Stimulated activated CD4-positive, alpha-beta T cell treated with anti-CD3 and anti-CD28 coated beads, Interleukin-12 subunit alpha, Interleukin-12 subunit beta, amount 100 ng/mL, for 48 hours (primary cell): ENCODE measurements at regions not wholly inside any gene's neighbourhood (a gene's known extent, or its start where the extent isn't known, plus 50 kb on each side); places are given as distances from the start of the nearest gene placed in this dataset.

Experiments used
- DNase-seq, 3 donors: peaks; one replicate each; pipeline ENCODE4 v3.0.0-alpha.2; 2020; ENCODE audit warnings: low read depth in 2 of 3, low spot score in 1 of 3

DNA sequence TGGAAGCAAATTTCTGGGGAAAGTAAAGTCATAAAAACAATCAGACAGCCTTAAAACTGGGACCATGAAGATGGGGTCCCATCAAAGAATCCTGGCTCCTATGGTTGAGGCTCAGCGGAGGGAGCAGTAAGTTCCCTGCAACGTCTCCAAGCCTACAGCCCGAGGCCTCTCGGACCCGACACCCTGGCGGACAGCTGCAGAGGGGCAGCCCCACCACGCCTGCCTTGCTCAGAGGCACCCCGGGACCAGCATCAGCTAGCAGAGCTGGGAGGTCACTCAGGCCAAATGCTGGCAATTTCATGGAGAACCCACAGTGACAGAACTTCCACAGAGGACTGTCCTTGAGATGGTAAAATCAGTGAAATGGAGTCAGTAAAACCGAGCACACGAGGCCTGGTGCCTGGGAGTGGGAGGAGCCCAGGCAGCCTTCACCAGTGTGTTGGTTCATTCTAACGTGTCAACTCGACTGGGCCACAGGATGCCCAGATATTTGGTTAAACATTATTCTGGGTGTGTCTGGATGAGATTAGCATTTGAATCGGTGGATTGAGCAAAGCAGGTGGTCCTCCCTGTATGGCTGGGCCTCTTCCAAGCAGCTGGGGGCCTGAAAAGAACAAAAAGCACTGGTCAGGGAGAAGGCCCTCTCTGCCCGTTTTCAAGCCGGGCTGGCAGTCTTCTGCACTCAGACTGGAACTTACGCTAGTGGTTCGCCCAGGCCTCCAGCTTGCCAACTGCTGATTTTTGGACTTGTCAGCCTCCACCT lies 96.2 kb upstream of the INSIG1 start:
- no peak for DNase-seq

GRCh38 chr7:155202106-155202871 lies 95.4 kb upstream of the INSIG1 start:
- DNase-seq: no peak

GRCh38 chr7:155203059-155203881 lies 94.4 kb upstream of the INSIG1 start:
- no peak for DNase-seq

GRCh38 chr7:155203882-155204691 lies 93.6 kb upstream of the INSIG1 start:
- no peak for DNase-seq

DNA sequence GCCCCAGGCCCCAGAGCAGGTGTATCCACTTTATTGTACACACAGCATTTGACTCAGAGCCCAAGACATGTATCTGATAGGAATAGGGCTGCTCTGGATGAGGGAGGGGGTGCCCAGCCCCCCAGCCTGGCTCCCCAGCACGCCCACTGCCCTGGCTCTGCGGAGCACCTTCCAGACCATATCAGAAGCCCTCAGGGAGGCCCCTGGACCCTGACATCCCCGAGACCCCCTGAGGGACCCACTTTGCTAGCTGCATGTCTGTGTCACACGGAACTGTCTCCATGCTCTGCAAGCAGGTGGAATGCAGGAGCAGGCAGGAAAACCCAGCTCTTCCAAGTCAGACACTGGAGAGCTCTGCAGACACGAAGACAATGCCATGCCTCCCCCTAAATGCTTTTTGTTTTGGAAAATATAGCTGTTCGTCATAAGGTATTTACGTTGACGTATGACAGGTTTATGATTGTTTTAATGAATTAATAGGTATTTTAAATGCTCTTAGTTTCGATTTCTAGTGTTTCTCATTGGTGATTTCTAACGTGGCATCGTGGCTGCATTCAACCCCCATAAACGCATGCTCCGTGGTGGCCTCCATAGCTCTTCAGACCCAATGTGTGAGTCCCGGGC lies 92.8 kb upstream of the INSIG1 start:
- no peak for DNase-seq

DNA sequence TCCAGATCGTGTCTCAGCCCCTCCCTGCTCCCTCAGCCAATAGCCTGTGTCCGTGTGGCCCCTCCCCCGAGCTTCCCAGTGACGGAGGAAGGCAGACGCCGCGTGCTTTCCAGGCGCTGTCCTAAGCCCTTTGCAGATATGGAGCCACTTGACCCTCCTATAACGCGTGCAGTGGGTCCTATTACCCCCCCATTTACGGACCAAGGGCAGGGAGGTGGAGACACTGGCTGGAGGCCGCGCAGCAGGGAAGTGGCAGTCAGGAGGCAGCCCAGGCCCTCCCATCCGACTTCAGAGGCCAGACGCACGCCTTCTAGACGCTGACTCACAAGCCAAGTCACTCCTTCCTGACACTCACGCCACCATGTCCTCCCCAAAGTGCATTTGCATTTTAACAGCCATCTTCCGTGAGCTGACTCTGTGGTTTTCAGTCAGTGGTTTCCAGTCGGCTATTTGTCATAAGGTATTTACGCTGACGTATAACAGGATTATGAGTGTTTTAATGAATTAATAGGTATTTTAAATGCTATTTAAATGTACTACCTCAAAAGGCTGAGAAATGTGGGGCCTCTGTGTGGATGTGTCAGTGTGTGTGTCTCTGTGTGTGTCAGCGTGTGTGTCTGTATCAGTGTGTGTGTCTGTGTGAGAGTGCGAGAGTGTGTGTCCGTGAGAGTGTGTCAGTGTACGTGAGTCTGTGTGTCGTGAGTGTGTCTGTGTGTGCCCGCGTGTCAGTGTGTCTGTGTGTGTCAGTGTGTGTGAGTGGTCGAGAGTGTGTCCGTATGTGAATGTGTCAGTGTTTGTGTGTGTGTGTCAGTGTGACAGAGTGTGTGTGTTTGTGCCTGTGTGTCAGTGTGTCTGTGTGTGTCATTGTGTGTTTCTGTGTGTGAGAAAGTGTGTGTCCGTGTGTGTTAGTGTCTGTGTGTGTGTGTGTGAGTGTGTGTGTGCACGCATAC lies 92.0 kb upstream of the INSIG1 start:
- DNase-seq: peak; percentile 74 to 88 (median 83)

DNA sequence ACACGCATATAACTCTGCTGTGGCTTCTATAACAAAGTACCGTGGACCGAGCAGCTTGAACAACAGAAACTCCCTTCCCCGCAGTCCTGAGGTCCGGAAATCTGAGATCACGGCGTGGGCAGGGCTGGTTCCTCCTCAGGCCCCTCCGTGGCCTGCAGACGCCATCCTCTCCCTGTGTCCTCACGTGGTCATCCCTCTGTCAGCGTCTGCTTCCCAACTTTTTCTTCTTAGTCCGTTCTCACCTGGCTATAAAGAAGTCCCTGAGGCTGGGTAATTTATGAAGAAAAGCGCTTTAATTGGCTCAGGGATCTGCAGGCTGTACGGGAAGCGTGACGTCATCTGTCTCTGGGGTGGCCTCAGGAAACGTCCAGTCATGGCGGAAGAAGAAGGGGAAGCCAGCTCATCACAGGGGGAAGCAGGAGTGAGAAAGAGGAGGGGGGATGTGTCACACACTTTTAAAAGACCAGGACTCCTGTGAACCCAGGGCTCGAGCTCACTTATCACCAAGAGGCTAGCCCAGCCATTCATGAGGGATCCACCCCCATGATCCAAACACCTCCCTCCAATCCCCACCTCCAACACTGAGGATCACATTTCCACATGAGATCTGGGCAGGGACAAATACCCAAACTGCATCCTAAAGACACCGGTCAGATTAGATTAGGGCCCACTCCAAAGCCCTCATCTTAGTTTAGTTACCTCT lies 91.2 kb upstream of the INSIG1 start:
- peak; percentile 64 to 77 (median 64) for DNase-seq

GRCh38 chr7:155207326-155208002 lies 90.2 kb upstream of the INSIG1 start:
- no peak for DNase-seq

DNA sequence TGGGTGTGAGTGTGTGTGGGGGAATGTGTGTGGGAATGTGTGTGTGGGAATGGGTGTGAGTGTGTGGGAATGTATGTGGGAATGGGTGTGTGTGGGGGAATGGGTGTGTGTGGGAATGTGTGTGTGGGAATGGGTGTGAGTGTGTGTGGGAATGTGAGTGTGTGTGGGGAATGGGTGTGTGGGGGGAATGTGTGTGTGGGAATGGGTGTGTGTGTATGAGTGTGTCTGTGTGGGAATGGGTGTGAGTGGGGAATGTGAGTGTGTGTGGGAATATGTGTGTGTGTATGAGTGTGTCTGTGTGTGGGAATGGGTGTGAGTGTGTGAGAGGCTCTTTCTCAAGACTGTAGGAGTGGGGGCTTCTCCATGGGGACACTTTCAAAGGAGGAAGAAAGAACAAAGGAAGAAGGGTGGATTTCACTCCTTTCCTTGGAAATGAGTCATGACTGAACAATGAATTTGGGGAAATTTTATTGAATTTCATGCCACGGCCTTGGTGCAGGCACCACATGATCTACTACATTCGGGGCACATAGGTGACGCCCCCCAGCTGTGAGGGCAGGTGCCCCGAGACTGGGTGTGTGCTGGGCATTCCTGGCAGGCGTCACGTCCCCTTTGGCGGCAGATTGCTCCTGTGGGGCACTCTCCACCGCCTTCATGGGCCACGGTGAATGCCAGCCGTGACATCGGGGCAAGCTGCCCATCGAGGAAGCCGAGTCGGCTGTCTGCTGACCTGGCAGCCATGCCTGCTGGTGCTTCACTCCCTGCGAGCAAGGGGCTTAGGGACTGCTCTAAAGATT lies 88.8 kb upstream of the INSIG1 start:
- no peak for DNase-seq

- DNase-seq: no peak
Observed at GRCh38 chr7:155209478-155210319, 88.0 kb upstream of the INSIG1 start.

- no peak for DNase-seq
Observed at GRCh38 chr7:155210356-155210755, 87.3 kb upstream of the INSIG1 start.

DNA sequence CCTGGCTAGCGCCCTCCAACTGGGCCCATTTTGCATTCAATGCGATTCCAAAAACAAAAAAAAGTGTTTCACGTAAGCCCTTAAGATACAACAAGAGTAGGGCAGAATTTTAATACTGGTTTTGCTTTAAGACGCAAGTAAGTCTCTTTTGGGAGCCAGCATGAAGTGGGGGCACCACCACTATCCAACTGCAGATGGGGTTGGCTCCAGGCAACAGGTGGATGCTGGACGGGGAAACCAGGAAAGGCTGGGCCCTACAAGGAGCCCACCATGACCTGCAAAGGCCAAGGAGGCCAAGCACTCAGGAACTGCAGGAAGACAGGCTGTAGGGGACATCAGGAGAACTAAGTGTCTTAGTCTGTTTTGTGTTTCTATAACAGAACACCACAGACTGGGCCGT lies 86.5 kb upstream of the INSIG1 start:
- DNase-seq: no peak

GRCh38 chr7:155211761-155212160 lies 85.9 kb upstream of the INSIG1 start:
- DNase-seq: no peak

DNA sequence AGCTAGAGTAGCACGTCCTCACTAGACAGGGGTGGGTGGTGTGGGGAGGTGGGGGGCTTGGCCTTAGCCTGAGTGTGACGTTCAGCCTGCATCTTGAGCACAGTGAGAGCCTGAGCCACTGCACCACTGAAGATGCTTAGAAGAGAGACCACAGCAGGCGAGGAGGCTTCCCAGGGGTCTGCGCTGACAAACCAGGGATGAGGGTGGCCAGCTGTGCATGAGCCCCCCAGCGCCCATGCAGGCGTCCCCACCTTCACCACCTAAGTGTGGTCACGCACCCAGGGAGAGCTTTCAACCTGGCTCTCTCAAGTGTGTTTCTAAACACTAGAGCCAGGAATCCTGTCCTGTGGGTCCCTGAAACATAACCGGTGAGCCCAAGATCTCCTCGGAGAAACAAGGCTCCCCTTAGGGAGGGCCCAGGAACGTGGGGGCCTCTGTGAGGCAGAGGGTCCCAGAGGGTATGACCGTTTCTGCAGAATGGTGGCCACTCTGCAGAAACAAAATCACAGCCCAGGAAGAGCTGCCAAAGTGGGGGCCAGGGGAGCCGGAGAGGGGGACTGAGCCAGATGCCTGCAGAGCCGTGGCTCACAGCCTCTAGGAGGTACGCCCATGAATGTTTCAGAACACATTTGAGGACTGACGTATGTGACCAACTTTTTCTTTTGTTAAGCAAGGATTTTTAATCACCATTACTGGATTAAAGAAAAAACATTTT lies 85.2 kb upstream of the INSIG1 start:
- DNase-seq: no peak

DNA sequence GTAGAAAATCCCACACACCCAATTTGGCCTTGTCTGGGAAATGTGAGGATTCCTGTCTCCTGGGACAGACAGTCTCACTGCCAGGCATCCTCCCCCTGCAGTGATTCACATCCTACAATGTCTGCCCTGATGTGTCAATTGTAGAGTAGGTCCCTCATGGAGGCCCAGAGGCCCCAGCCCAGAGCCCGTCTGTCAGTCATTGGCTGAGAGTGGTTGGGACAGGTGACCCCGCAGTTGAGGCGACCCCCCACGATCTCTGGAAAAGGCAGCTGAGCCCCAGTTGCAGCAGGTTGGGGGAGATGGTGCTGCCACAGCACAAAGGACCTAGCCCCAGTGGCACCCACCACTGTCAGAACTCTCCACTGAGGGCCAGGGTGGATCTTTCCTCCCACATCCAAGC lies 84.3 kb upstream of the INSIG1 start:
- DNase-seq: no peak
